TTC549 (cell line): ENCODE measurements at regions not wholly inside any gene's neighbourhood (a gene's known extent, or its start where the extent isn't known, plus 50 kb on each side); places are given as distances from the start of the nearest gene placed in this dataset.
"Not testable (repeated sequence)": the region's sequence is repeated elsewhere in the genome, so short reads cannot be mapped to it uniquely, and the experiment has no call there.

Experiments used
- FAIRE-seq: peaks from 2 replicates; lab custom pipeline; 2012; peaks lifted over from hg19 to GRCh38; lab: Jason Lieb, UNC

- no peak for FAIRE-seq
These were observed 58.3 kb downstream of the PDHA2 start for GRCh38 chr4:95898226-95898625.

- no peak for FAIRE-seq
These were observed 69.3 kb downstream of the PDHA2 start for GRCh38 chr4:95909211-95909610.

GRCh38 chr4:95910749-95911148, 70.9 kb downstream of the PDHA2 start:
- FAIRE-seq, result no peak

GRCh38 chr4:95921470-95921869, 81.6 kb downstream of the PDHA2 start:
- FAIRE-seq, result no peak

GRCh38 chr4:95929448-95930064, 89.7 kb downstream of the PDHA2 start:
- no peak for FAIRE-seq

GRCh38 chr4:95939141-95939540, 99.2 kb downstream of the PDHA2 start:
- FAIRE-seq, result no peak

GRCh38 chr4:95949136-95949765, 109.4 kb downstream of the PDHA2 start:
- FAIRE-seq, result no peak

- no peak for FAIRE-seq
These were observed 109.9 kb downstream of the PDHA2 start for GRCh38 chr4:95949808-95950207.

- not testable (repeated sequence) for FAIRE-seq
These were observed 112.6 kb downstream of the PDHA2 start for GRCh38 chr4:95952538-95952937.

- FAIRE-seq, result no peak
These were observed 116.2 kb downstream of the PDHA2 start for GRCh38 chr4:95956094-95956493.

GRCh38 chr4:95957054-95957453, 117.2 kb downstream of the PDHA2 start:
- FAIRE-seq, result no peak

- FAIRE-seq, result no peak
These were observed 117.9 kb downstream of the PDHA2 start for GRCh38 chr4:95957759-95958158.

GRCh38 chr4:95959182-95959581, 119.3 kb downstream of the PDHA2 start:
- no peak for FAIRE-seq

- FAIRE-seq, result no peak
These were observed 119.7 kb downstream of the PDHA2 start for GRCh38 chr4:95959633-95960032.

GRCh38 chr4:95963456-95963855, 123.6 kb downstream of the PDHA2 start:
- no peak for FAIRE-seq

- no peak for FAIRE-seq
These were observed 140.3 kb downstream of the PDHA2 start for GRCh38 chr4:95979961-95980876.

GRCh38 chr4:95980877-95981360, 141.0 kb downstream of the PDHA2 start:
- no peak for FAIRE-seq

GRCh38 chr4:95981591-95981990, 141.7 kb downstream of the PDHA2 start:
- FAIRE-seq, result no peak

- no peak for FAIRE-seq
These were observed 142.6 kb downstream of the PDHA2 start for GRCh38 chr4:95982516-95982915.

GRCh38 chr4:95984081-95984480, 144.2 kb downstream of the PDHA2 start:
- FAIRE-seq, result no peak

- FAIRE-seq, result no peak
These were observed 145.2 kb downstream of the PDHA2 start for GRCh38 chr4:95985051-95985450.

- FAIRE-seq, result no peak
These were observed 146.1 kb downstream of the PDHA2 start for GRCh38 chr4:95985791-95986550.
